ENCODE measurements at regions not wholly inside any gene's neighbourhood (a gene's known extent, or its start where the extent isn't known, plus 50 kb on each side); places are given as distances from the start of the nearest gene placed in this dataset.

DNA sequence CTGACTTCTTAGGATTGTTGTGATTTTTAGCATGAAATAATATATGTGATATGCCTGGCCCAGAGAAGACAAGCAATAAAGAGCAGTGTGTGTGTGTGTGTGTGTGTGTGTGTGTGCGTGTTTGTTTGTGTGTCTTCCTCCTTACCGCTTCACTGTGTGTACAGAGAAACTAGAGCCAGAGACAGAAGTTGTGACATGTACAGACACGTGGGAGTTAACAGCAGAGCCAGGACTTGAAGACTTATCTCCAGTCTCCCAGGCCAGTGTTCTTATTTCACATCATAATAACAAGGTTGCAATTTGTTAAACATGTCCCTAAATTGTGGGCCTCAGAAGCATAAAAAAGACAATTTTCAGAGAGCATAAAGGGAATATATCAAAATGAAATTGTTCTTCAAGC lies 192.0 kb upstream of the JUN start:
- no peak for DNase-seq (ENCODE audit: low spot score)

DNA sequence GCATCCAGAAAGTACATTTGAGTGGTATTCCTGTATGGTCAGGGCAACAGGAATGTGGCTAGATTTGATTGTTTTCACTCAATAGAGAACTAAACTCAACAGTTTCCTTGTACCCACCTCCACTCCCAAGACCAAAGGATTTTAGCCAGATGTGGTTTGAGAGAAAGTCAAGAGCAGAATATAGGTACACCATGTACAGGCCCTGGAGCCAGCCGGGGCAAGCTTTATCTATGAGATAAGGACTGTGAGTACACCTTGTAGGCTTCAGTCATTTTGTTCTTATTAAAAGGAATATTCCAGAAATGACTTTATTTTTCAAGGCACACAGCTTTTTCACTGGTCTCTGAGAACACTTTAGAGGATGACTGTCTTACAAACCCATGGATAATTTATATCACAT lies 192.4 kb upstream of the JUN start:
- no peak for DNase-seq (ENCODE audit: low spot score)

DNA sequence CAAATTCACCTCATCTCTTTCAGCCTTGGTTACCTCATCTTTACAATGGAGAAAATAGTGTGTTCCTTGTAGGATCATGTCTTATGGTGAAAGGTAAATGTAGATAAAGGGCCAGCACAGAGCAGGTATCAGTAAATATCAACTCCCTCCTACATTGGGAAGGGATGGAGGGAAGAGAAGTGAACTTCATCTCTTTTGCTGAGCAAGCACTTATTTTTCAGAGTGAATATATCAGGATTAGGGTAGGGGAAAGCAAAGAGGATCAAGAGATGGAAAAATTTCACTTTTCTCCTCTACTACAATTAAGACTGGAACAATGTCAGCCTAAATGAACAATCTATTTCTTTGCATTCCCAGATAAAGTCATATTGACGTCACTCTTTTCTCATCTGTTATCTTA lies 193.8 kb upstream of the JUN start:
- no peak for DNase-seq (ENCODE audit: low spot score)

- DNase-seq (ENCODE audit: low spot score): no peak
These were observed 194.2 kb upstream of the JUN start for GRCh38 chr1:58978096-58978495.

DNA sequence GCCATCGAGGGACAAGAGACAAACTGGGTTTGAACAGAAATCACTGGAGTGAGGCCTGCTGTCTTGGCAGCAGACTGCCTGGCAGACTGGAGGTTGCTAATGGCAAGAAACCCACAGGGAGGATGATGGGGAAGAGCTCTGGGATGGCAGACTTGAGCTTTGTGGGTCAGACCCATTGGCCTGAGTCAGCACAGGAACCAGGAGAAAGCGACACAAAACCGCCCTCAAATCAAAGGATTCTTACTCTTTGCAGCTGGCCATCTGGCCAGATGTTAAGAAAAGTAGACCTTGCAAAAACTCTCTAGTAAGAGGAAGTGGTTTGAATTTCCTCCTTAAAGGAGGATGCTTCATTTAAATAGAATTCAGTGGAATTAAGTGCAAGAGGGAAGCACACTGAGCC lies 195.2 kb upstream of the JUN start:
- no peak for DNase-seq (ENCODE audit: low spot score)

DNA sequence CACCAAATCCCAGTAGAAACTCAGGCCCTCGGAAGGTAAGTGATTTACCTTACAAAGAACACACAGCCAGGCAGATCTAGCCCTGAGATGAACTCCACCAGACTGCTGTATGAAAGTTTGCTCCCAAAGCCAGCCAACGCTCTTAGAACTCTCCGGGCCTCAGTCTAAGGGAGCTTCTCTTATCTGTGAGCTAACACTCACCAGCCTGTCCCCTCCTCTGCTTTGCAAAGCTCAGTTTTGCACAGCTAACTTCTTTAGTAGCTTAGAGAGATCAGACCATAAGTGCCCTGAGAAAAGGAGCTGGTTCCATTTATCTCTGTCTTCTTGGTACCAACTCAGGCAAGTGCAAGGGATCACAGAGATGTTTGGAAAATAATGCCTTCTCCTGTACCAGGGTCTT lies 195.8 kb upstream of the JUN start:
- DNase-seq (ENCODE audit: low spot score): no peak

- no peak for DNase-seq (ENCODE audit: low spot score)
These were observed 197.5 kb upstream of the JUN start for GRCh38 chr1:58981392-58981791.

DNA sequence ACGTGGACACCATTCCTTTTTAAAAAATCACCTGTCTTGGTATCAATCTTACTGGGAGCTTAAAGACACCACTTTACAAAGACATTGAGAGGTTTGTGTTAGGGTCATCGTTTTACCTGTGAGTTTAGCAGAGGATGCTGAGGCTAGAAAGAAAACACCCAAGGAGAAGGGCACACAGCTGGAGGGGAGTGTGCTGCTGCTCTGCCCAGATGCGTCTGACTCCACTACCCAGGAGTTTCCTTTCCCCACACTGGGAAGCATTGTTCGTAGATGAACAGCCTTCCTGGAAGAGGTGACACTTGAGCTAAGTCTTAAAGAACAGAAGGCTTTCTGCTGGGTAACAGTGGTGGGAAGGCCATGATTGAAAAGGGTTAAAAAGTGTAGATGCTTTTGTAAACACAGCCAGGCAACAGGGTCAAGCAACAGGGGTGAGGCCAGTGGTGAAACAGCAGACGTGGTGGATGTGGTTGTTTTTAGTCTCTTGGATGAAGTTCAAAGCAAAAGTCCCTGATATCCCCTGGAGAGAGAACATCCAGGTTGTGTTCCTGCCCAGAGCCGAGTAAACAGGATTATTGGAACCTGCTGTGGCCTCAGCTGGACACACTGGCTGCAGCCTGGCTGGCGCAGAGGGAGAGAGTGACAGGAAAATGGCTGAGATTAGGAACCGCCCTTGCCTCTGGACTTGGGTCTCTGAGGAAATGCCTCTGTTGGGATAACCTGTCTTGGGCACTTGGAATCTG lies 198.6 kb upstream of the JUN start:
- no peak for DNase-seq (ENCODE audit: low spot score)

DNA sequence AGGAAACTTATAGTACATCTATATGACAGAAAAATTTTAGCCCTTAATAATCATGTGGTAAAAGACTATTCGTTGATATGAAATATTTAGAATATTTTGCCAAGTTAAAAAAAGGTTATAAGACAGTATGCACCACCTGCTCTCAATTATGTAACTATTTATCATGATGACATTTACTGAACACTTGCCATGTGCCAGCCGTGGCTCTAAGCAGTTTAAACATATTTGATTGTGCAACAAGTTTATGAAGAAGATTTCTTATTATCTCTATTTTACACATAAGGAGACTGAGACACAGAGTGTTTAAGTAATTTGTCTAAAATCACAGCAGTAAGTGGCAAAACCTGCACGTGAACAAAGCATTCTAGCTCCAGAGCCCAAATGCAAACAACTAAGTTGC lies 199.3 kb upstream of the JUN start:
- DNase-seq (ENCODE audit: low spot score): no peak

DNA sequence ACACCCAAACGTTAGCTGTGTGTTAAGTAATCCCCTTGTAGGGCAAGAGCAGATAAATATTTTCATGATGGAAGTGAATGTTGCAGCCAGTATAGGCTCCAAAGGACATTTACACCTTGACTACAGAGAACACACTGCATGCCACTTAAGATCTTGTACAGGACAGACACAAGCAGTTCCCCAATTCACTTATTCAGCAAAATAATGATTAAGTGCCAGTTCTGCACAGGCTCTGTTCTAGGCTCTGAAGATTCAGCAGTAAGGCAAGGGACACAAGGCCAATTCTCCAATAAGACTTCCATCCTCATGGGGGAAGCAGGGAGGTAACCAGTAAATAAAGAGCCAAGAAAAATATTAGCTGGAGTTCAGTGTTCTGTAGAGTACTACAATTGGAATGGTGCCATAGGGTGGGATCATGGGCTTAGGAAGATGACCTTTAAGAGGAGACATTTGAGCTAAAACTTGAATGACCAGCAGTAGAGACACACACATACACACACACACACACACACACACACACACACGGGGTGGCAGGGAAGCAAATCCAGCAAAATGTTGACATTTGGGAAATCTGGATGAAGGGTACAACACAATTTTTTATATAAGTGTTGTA lies 199.9 kb upstream of the JUN start:
- DNase-seq (ENCODE audit: low spot score): no peak

DNA sequence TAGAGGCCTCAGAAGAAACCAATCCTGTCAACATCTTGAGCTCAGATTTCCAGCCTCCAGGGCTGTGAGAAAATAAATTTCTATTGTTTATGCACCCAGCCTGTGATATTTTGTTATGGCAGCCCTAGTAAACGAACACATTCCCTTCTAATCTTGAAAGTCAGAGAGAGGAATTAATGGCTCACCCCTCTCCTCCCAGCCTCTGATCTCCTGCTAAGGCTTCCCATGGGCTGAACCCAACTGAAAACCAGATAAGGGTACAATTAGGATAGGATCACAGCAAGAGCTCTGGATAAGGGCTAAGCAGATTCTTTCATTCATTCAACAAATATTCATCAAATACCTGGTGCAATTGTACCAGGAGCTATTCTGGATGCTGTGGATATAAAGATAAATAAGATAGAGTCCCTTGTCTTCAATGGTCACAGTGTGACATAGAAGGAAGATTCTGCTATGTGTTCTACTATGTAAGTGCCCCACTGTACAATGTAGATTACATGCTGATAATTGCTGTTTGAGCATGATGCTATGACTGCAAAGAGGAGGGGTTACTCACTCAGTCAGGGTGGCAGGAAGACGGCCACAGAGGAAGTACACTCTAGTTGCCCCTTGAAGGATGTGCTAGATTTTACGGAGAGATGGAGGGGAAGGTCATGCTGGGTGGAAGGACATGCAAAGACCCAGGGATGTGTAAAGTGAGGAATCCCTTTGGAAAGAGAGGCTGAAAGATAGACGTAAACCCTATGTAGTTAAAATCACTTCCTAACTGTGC lies 203.3 kb upstream of the JUN start:
- DNase-seq (ENCODE audit: low spot score): no peak

DNA sequence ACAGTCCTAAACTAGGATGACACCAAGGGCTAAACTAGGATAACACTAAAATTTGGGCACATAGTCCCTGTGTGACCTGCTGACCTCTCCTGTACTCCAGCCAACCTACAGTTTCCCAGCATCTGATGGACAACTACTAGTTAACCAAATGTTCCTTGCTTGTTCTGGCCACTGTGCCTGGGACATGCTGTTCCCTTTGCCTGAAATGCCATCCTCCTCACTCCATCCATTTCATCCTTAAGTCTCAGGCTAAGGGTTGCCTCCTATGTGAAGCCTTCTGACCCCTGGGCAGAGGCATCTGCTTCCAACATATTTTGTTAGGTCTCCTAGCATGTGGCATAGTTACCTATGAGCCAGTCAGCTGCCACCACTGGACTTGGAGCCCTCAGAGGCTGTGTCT lies 204.9 kb upstream of the JUN start:
- no peak for DNase-seq (ENCODE audit: low spot score)

DNA sequence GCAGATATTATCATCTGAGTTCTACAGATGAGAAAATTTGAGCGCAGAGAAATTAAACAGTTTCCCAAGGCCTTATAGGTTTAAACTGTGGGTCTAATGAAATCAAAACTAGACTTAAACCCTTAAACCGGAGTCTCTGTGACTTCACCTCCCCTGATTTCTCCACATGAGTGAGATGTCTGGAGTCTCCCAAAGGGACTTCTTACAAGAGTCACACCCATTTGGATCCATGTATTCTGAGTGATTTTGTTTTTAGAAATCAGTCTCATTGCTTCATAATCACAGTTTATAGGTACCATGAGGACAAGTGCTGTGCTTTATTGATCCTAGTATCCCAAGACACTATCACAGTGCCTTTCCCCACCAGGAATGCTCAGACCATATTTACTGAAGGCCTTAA lies 206.0 kb upstream of the JUN start:
- DNase-seq (ENCODE audit: low spot score): no peak

DNA sequence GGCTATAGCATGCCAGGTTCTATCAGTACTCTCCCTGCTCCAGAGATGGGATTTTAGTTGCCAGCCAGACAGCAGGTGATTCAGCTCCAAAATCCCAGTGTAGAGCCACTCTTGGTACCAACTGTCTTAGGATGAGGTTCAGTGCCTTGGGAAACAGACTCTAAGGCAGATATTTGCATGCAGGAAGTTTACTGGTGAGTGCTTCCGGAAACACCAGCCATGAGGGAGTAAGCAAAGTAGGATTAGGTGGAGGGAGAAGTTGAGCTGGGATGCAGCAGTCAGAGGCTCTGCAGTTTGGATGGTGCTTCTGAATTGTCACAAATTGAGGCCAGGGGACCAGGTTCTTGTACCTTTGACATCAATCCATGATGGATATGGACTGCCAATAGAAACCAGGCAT lies 207.5 kb upstream of the JUN start:
- DNase-seq (ENCODE audit: low spot score): no peak

DNA sequence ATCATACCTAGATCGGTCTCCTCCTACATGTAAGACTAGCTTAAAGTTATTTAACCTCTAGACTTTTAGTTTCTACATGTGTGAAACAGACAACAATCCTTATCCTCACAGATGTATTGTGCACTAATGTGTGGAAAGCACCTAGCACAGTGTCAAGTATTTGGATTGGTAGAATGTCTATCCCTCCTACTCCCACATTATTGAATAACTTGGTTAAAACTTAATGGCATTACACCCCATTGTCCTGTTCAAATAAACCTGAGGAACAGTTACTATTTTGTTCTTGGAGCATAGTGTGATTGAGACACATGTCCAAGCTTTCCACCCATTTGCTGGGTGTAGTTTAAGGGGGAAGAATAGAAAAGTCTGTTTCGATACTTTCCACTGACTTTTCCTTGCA lies 208.8 kb upstream of the JUN start:
- DNase-seq (ENCODE audit: low spot score): no peak

GRCh38 chr1:58993403-58993802 lies 209.6 kb upstream of the JUN start:
- DNase-seq (ENCODE audit: low spot score): no peak

- no peak for DNase-seq (ENCODE audit: low spot score)
These were observed 210.8 kb upstream of the JUN start for GRCh38 chr1:58994664-58995063.

- no peak for DNase-seq (ENCODE audit: low spot score)
These were observed 212.7 kb upstream of the JUN start for GRCh38 chr1:58996341-58997059.

- no peak for DNase-seq (ENCODE audit: low spot score)
These were observed 213.2 kb upstream of the JUN start for GRCh38 chr1:58997060-58997411.

GRCh38 chr1:58997637-58998036 lies 213.8 kb upstream of the JUN start:
- no peak for DNase-seq (ENCODE audit: low spot score)

- no peak for DNase-seq (ENCODE audit: low spot score)
These were observed 215.8 kb upstream of the JUN start for GRCh38 chr1:58999676-59000075.

GRCh38 chr1:59004755-59005154 lies 220.9 kb upstream of the JUN start:
- DNase-seq (ENCODE audit: low spot score): no peak

Data from D341Med (cell line).